OCI-LY1 (cell line): ENCODE measurements at regions not wholly inside any gene's neighbourhood (a gene's known extent, or its start where the extent isn't known, plus 50 kb on each side); places are given as distances from the start of the nearest gene placed in this dataset.

Experiments
- H2AFZ ChIP-seq: fragments of 200-600 bp; sonication (generic), shearing (Covaris generic); 2 replicates; pipeline ENCODE4 v1.6.0; 2014; ENCODE audit warnings: antibody characterized with exemption, mild to moderate bottlenecking, low read length
- H3F3A ChIP-seq: fragments of 200-600 bp; sonication (generic), shearing (Covaris generic); 2 replicates; pipeline ENCODE4 v1.6.0; 2014; ENCODE audit warnings: mild to moderate bottlenecking, antibody characterized with exemption, low read length, moderate library complexity; ENCODE audit not compliant: insufficient read depth
- H3K27ac ChIP-seq: fragments of 200-600 bp; sonication (generic); 2 replicates; pipeline ENCODE4 v1.5.1; 2014; ENCODE audit warnings: low read length, mixed run types, mild to moderate bottlenecking, low read depth; ENCODE audit not compliant: poor library complexity, severe bottlenecking
- H3K27me3 ChIP-seq: fragments of 200-600 bp; sonication (generic); 2 replicates; pipeline ENCODE4 v1.6.0; 2014; ENCODE audit warnings: antibody characterized with exemption, mild to moderate bottlenecking, low read length, moderate library complexity; ENCODE audit not compliant: insufficient read depth
- H3K36me3 ChIP-seq: fragments of 200-600 bp; sonication (generic); 2 replicates; pipeline ENCODE4 v1.6.1; 2014; ENCODE audit warnings: mild to moderate bottlenecking, antibody characterized with exemption, low read length, moderate library complexity, mixed read lengths; ENCODE audit not compliant: insufficient read depth
- H3K4me1 ChIP-seq: fragments of 200-600 bp; sonication (generic); 2 replicates; pipeline ENCODE4 v1.5.1; 2014; ENCODE audit warnings: mild to moderate bottlenecking, low read length, moderate library complexity; ENCODE audit not compliant: insufficient read depth, severe bottlenecking
- H3K4me2 ChIP-seq: fragments of 200-600 bp; sonication (generic), shearing (Covaris generic); 2 replicates; pipeline ENCODE4 v1.6.1; 2014; ENCODE audit warnings: low read length
- H3K4me3 ChIP-seq: fragments of 200-600 bp; sonication (generic); 2 replicates; pipeline ENCODE4 v1.5.1; 2014; ENCODE audit warnings: low read length, low read depth, mild to moderate bottlenecking, mixed read lengths; ENCODE audit not compliant: poor library complexity, severe bottlenecking
- H3K79me2 ChIP-seq: fragments of 200-600 bp; shearing (Covaris generic); 2 replicates; pipeline ENCODE4 v1.6.1; 2016; ENCODE audit warnings: mixed run types, low read length, mixed read lengths; ENCODE audit not compliant: insufficient read depth
- H3K9ac ChIP-seq: fragments of 200-600 bp; sonication (generic), shearing (Covaris generic); 2 replicates; pipeline ENCODE4 v1.6.1; 2014; ENCODE audit warnings: mild to moderate bottlenecking, low read length, mixed read lengths
- H3K9me2 ChIP-seq: fragments of 200-600 bp; sonication (generic), shearing (Covaris generic); 2 replicates; pipeline ENCODE4 v1.6.1; 2014; ENCODE audit warnings: low read depth, mild to moderate bottlenecking, low read length, mixed read lengths
- H3K9me3 ChIP-seq: fragments of 200-600 bp; shearing (Covaris generic); 2 replicates; pipeline ENCODE4 v1.6.1; 2014; ENCODE audit warnings: low read length, mixed read lengths
- H4K20me1 ChIP-seq: fragments of 200-600 bp; sonication (generic), shearing (Covaris generic); 2 replicates; pipeline ENCODE4 v1.6.0; 2016; ENCODE audit warnings: mild to moderate bottlenecking, low read length; ENCODE audit not compliant: insufficient read depth
- EZH2 ChIP-seq: fragments of 200-600 bp; sonication (generic), shearing (Covaris generic); IDR thresholded peaks from 2 replicates; pipeline ENCODE4 v1.8.0; 2017; ENCODE audit warnings: borderline replicate concordance, mixed run types, mild to moderate bottlenecking, antibody characterized with exemption, low read length, moderate library complexity, mixed read lengths
- TF ChIP-seq, protein P1 (sequence below): fragments of 200-600 bp; sonication (generic), shearing (Covaris generic); IDR thresholded peaks from 2 replicates; pipeline ENCODE4 v1.5.1; 2017; ENCODE audit warnings: mild to moderate bottlenecking, antibody characterized with exemption, low read length, moderate library complexity, mixed read lengths

DNA sequence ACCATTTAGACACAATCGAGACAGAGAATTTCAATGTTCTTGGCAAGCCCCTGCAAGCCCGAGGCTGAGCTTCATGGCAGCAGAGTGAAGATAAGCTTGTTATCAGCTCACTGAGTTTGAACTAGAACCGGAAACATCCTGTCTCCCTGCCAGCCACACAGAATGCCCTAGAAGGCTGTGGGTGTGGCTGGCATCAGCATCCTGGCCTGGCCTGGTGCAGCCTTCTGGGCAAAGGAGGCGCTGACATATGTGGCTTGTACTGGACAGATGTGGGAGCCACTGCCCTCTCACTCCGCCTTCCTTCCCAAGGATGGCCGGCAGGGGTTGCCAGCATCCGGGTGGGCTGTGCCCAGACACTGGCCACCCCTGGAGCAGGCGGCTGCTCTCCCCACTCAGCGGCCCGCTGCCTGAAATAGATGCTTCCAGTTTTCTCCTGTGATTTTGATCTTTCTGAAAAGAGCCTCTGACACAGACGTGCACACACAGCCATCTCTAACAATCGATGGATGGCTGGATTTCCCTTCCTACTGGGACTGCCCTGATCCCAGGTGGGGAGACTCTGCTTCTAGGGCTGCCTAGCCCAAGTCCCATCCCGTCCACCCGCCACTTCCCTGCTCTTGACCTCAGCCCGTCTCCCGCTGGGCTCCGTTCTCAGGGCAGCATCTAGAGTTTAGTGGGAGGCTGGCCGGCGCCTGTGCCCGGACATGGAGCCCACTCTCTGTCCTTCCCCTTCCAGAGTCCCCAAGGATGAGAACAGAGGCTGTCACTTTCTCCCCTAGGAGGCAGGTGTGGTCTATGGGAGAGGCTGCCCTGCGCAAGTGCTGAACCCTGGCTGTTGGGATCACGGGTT is 149.7 kb downstream of the CTTN start:
- Histone ChIP-seq H3K4me1 (no peaks in the 10 kb centered on the region), H3K9me3 (no peaks in the 10 kb centered on the region), H3K36me3 (no peaks in the 10 kb centered on the region), H4K20me1 (no peaks in the 10 kb centered on the region), H3K9me2 (no peaks in the 10 kb centered on the region), H3K27ac (no peak overlapping the region), H3K4me2 (no peak overlapping the region), H3K4me3 (no peak overlapping the region), H3F3A (no peaks in the 10 kb centered on the region), H3K79me2 (no peaks in the 10 kb centered on the region), H2AFZ (no peak overlapping the region), H3K27me3 (0 out of 2 replicates have a peak, but pooled peaks cover 10% of the 10 kb centered on the region), H3K9ac (no peak overlapping the region)
- TF ChIP-seq EZH2, result no peak
- TF ChIP-seq, protein P1, sequence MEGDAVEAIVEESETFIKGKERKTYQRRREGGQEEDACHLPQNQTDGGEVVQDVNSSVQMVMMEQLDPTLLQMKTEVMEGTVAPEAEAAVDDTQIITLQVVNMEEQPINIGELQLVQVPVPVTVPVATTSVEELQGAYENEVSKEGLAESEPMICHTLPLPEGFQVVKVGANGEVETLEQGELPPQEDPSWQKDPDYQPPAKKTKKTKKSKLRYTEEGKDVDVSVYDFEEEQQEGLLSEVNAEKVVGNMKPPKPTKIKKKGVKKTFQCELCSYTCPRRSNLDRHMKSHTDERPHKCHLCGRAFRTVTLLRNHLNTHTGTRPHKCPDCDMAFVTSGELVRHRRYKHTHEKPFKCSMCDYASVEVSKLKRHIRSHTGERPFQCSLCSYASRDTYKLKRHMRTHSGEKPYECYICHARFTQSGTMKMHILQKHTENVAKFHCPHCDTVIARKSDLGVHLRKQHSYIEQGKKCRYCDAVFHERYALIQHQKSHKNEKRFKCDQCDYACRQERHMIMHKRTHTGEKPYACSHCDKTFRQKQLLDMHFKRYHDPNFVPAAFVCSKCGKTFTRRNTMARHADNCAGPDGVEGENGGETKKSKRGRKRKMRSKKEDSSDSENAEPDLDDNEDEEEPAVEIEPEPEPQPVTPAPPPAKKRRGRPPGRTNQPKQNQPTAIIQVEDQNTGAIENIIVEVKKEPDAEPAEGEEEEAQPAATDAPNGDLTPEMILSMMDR, result no peak

- Histone ChIP-seq H2AFZ (no peak overlapping the region), H3K36me3 (no peaks in the 10 kb centered on the region), H3K9me2 (no peaks in the 10 kb centered on the region), H4K20me1 (no peaks in the 10 kb centered on the region), H3K9ac (no peak overlapping the region), H3F3A (no peaks in the 10 kb centered on the region), H3K27ac (no peak overlapping the region), H3K4me2 (no peak overlapping the region), H3K79me2 (no peaks in the 10 kb centered on the region), H3K4me1 (no peaks in the 10 kb centered on the region), H3K9me3 (no peaks in the 10 kb centered on the region), H3K4me3 (no peak overlapping the region), H3K27me3 (0 out of 2 replicates have a peak, but pooled peaks cover 10% of the 10 kb centered on the region)
- TF ChIP-seq, protein P1, result no peak
- TF ChIP-seq EZH2, result no peak
These were observed 150.6 kb downstream of the CTTN start for GRCh38 chr11:70548976-70549375.

- Histone ChIP-seq H3K9me3 (no peaks in the 10 kb centered on the region), H3K4me1 (no peaks in the 10 kb centered on the region), H3K9ac (no peak overlapping the region), H3K27ac (no peak overlapping the region), H3K4me2 (no peak overlapping the region), H3F3A (no peaks in the 10 kb centered on the region), H3K4me3 (no peak overlapping the region), H3K9me2 (no peaks in the 10 kb centered on the region), H3K27me3 (0 out of 2 replicates have a peak, but pooled peaks cover 10% of the 10 kb centered on the region), H3K36me3 (no peaks in the 10 kb centered on the region), H4K20me1 (no peaks in the 10 kb centered on the region), H2AFZ (no peak overlapping the region), H3K79me2 (no peaks in the 10 kb centered on the region)
- TF ChIP-seq, protein P1, result no peak
- no peak for TF ChIP-seq EZH2
These were observed 151.1 kb downstream of the CTTN start for GRCh38 chr11:70549386-70549785.
